ENCODE measurements at regions not wholly inside any gene's neighbourhood (a gene's known extent, or its start where the extent isn't known, plus 50 kb on each side); places are given as distances from the start of the nearest gene placed in this dataset.

- ChIA-PET POLR2A (no interaction called here), CTCF (no interaction called here)
- no peak for TF ChIP-seq FOXA1 (IDR thresholded peaks at IDR 0.05)
- no peak for TF ChIP-seq L3MBTL2 (conservative IDR thresholded peaks at IDR 0.05)
- TF ChIP-seq FOXK2 (IDR thresholded peaks at IDR 0.05) = no peak
- no peak for TF ChIP-seq NFRKB (IDR thresholded peaks at IDR 0.05)
- TF ChIP-seq HDGF (IDR thresholded peaks at IDR 0.05; ENCODE audit: borderline replicate concordance) = no peak
- DNase-seq (ENCODE audit: extremely low spot score) = no peak
Measured at GRCh38 chr19:30865511-30865910, 483.7 kb downstream of the TSHZ3 start.

DNA sequence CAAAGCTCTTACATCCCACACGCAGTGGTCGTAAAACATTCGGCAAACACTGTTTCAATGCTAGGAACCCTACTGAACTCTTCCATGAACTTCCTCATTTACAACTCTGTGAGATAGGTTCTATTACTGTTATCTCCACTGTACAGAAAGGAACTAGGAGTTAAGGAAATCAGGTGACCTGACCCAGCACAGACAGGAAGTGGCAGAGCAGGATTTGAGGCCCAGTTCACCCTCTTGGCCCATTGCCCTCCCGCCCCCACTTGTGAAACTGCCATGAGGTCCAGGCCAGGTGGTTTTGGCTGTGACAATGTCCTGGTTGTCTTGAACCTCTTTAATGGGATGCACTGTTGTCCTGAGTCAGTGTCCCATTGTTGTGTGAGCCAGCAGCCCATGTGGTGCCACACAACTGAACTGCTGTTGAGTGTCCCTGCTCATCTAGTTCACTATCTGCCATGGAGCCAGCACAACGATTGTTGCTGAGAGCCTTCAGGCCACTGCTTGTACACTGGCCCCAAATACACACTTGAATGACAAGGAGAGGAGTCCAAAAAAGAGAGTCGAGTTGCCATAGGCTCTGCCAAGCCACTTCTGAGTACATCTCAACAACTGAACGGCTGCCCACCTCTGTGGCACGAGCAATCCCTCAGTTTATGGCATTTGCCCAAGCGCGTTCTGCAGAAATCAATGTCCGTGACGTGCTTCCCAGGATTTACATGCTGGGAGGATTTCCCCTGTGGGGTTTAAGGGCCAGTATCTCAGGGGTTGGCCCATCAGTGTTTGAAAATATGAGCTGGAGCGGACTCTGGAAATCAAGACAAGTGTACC lies 484.6 kb downstream of the TSHZ3 start:
- POLR2A ChIA-PET = no interaction called here
- DNase-seq (ENCODE audit: extremely low spot score) = no peak
- CTCF ChIA-PET = no interaction called here

DNA sequence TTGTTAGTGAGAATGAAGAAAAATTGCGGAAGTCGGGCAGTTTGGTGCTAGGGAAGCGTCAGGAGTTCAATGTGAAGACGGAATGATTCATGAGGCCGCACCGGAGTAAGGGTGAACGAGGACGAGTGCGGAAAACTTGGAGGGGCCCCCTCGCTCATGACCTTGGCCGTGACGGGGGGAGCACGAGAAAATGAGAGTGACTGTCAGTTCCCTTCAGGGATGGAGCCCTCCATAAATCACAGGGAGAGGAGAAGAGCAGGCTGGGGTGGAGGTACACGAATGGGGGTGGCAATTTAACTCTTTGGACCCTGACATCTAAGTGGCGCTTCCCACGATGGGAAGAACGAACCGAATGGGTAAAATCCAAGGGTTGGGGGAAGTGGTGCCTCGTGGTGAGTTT lies 486.4 kb downstream of the TSHZ3 start:
- CTCF ChIA-PET = no interaction called here
- no peak for DNase-seq (ENCODE audit: extremely low spot score)
- POLR2A ChIA-PET = no interaction called here
- no peak for TF ChIP-seq ARNT (IDR thresholded peaks at IDR 0.05)

More for the DNA sequence above, 484.6 kb downstream of the TSHZ3 start:
- TF ChIP-seq FOXM1 (IDR thresholded peaks at IDR 0.05; ENCODE audit: borderline replicate concordance) (no peak), CTBP1 (IDR thresholded peaks at IDR 0.05; ENCODE audit: borderline replicate concordance) (no peak), SP1 (IDR thresholded peaks at IDR 0.05) (no peak), BHLHE40 (IDR thresholded peaks at IDR 0.05; ENCODE audit: borderline replicate concordance) (no peak), ELF4 (IDR thresholded peaks at IDR 0.05) (no peak), ARNT (IDR thresholded peaks at IDR 0.05) (no peak), NFRKB (IDR thresholded peaks at IDR 0.05) (no peak), FOXK2 (IDR thresholded peaks at IDR 0.05) (no peak), FOXA1 (IDR thresholded peaks at IDR 0.05) (no peak), PKNOX1 (IDR thresholded peaks at IDR 0.05) (no peak), ZNF384 (IDR thresholded peaks at IDR 0.05) (no peak), SUZ12 (IDR thresholded peaks at IDR 0.05) (no peak), L3MBTL2 (conservative IDR thresholded peaks at IDR 0.05) (no peak), HDGF (IDR thresholded peaks at IDR 0.05; ENCODE audit: borderline replicate concordance) (no peak), TARDBP (IDR thresholded peaks at IDR 0.05) (no peak), LEF1 (IDR thresholded peaks at IDR 0.05; ENCODE audit: borderline replicate concordance) (no peak)

- no peak for TF ChIP-seq L3MBTL2 (conservative IDR thresholded peaks at IDR 0.05)
- TF ChIP-seq CTBP1 (IDR thresholded peaks at IDR 0.05; ENCODE audit: borderline replicate concordance) = no peak
- no peak for TF ChIP-seq ELF4 (IDR thresholded peaks at IDR 0.05)
- no peak for TF ChIP-seq PKNOX1 (IDR thresholded peaks at IDR 0.05)
- TF ChIP-seq FOXA1 (IDR thresholded peaks at IDR 0.05) = no peak
- TF ChIP-seq ARNT (IDR thresholded peaks at IDR 0.05) = no peak
- TF ChIP-seq TARDBP (IDR thresholded peaks at IDR 0.05) = no peak
- no peak for TF ChIP-seq LEF1 (IDR thresholded peaks at IDR 0.05; ENCODE audit: borderline replicate concordance)
- TF ChIP-seq FOXM1 (IDR thresholded peaks at IDR 0.05; ENCODE audit: borderline replicate concordance) = no peak
- ChIA-PET CTCF (no interaction called here), POLR2A (no interaction called here)
- no peak for DNase-seq (ENCODE audit: extremely low spot score)
Measured at GRCh38 chr19:30861919-30862318, 487.3 kb downstream of the TSHZ3 start.

- no peak for DNase-seq (ENCODE audit: extremely low spot score)
- TF ChIP-seq FOXA1 (IDR thresholded peaks at IDR 0.05) (no peak), ELF4 (IDR thresholded peaks at IDR 0.05) (no peak), FOXK2 (IDR thresholded peaks at IDR 0.05) (no peak), CTBP1 (IDR thresholded peaks at IDR 0.05; ENCODE audit: borderline replicate concordance) (no peak), HDGF (IDR thresholded peaks at IDR 0.05; ENCODE audit: borderline replicate concordance) (no peak), PKNOX1 (IDR thresholded peaks at IDR 0.05) (no peak), BHLHE40 (IDR thresholded peaks at IDR 0.05; ENCODE audit: borderline replicate concordance) (no peak), NFRKB (IDR thresholded peaks at IDR 0.05) (no peak)
- CTCF ChIA-PET = no interaction called here
- POLR2A ChIA-PET = no interaction called here
Measured at GRCh38 chr19:30857966-30858490, 485.8 kb downstream of the ZNF536 start.

GRCh38 chr19:30857388-30857787 lies 485.2 kb downstream of the ZNF536 start:
- POLR2A ChIA-PET = no interaction called here

More at GRCh38 chr19:30857388-30857787, 485.2 kb downstream of the ZNF536 start:
- no peak for DNase-seq (ENCODE audit: extremely low spot score)
- no peak for TF ChIP-seq PKNOX1 (IDR thresholded peaks at IDR 0.05)
- no peak for TF ChIP-seq ZNF384 (IDR thresholded peaks at IDR 0.05)
- no peak for TF ChIP-seq L3MBTL2 (conservative IDR thresholded peaks at IDR 0.05)
- TF ChIP-seq TARDBP (IDR thresholded peaks at IDR 0.05) = no peak
- TF ChIP-seq ARNT (IDR thresholded peaks at IDR 0.05) = no peak
- TF ChIP-seq SP1 (IDR thresholded peaks at IDR 0.05) = no peak
- TF ChIP-seq FOXM1 (IDR thresholded peaks at IDR 0.05; ENCODE audit: borderline replicate concordance) = no peak
- no peak for TF ChIP-seq HDGF (IDR thresholded peaks at IDR 0.05; ENCODE audit: borderline replicate concordance)
- TF ChIP-seq BHLHE40 (IDR thresholded peaks at IDR 0.05; ENCODE audit: borderline replicate concordance) = no peak
- TF ChIP-seq CTBP1 (IDR thresholded peaks at IDR 0.05; ENCODE audit: borderline replicate concordance) = no peak
- TF ChIP-seq SUZ12 (IDR thresholded peaks at IDR 0.05) = no peak
- TF ChIP-seq FOXA1 (IDR thresholded peaks at IDR 0.05) = no peak
- TF ChIP-seq ELF4 (IDR thresholded peaks at IDR 0.05) = no peak
- no peak for TF ChIP-seq LEF1 (IDR thresholded peaks at IDR 0.05; ENCODE audit: borderline replicate concordance)
- TF ChIP-seq FOXK2 (IDR thresholded peaks at IDR 0.05) = no peak
- no peak for TF ChIP-seq NFRKB (IDR thresholded peaks at IDR 0.05)
- CTCF ChIA-PET = no interaction called here

Data from HEK293T (cell line).